ENCODE measurements at regions not wholly inside any gene's neighbourhood (a gene's known extent, or its start where the extent isn't known, plus 50 kb on each side); places are given as distances from the start of the nearest gene placed in this dataset.

GRCh38 chr13:111021270-111021669, 93.8 kb upstream of the ARHGEF7 start:
- TF ChIP-seq CTCF (conservative IDR thresholded peaks at IDR 0.05 in 1 of 2, IDR thresholded peaks at IDR 0.05 in 1 of 2; ENCODE audit: extremely low read depth in 1 of 2, insufficient read depth in 1 of 2, low read depth in 1 of 2, low read length in 2 of 2) (no peak), EZH2 (IDR thresholded peaks at IDR 0.05; ENCODE audit: borderline replicate concordance, low read length) (no peak)
